KMS-11 (cell line): ENCODE measurements at regions not wholly inside any gene's neighbourhood (a gene's known extent, or its start where the extent isn't known, plus 50 kb on each side); places are given as distances from the start of the nearest gene placed in this dataset.

Source experiments
- H2AFZ ChIP-seq: fragments of 200-600 bp; sonication (generic); 2 replicates; pipeline ENCODE4 v1.6.1; 2016; ENCODE audit warnings: antibody characterized with exemption, mixed run types, low read depth
- H3K27ac ChIP-seq: fragments of 200-600 bp; sonication (generic); 2 replicates; pipeline ENCODE4 v1.6.1; 2016; ENCODE audit warnings: mild to moderate bottlenecking, mixed run types
- H3K27me3 ChIP-seq: fragments of 200-600 bp; sonication (generic); 2 replicates; pipeline ENCODE4 v1.6.1; 2017; ENCODE audit warnings: mild to moderate bottlenecking, low read depth, mixed run types, moderate library complexity; ENCODE audit not compliant: insufficient read depth
- H3K36me3 ChIP-seq: fragments of 200-600 bp; sonication (generic); 2 replicates; pipeline ENCODE4 v1.6.1; 2017; ENCODE audit warnings: mild to moderate bottlenecking, mixed run types; ENCODE audit not compliant: insufficient read depth
- H3K4me1 ChIP-seq: fragments of 200-600 bp; sonication (generic); 2 replicates; pipeline ENCODE4 v1.6.1; 2016; ENCODE audit warnings: mild to moderate bottlenecking, low read depth, mixed run types; ENCODE audit not compliant: poor library complexity, severe bottlenecking
- H3K4me2 ChIP-seq: fragments of 200-600 bp; sonication (generic); 2 replicates; pipeline ENCODE4 v1.7.0; 2016; ENCODE audit warnings: mild to moderate bottlenecking, mixed run types
- H3K4me3 ChIP-seq: fragments of 200-600 bp; sonication (generic); IDR thresholded peaks from 2 replicates; pipeline ENCODE4 v1.6.1; 2017; ENCODE audit warnings: low read depth, low read length, mixed read lengths; ENCODE audit not compliant: insufficient read depth
- H3K79me2 ChIP-seq: fragments of 200-600 bp; sonication (generic); 2 replicates; pipeline ENCODE4 v1.6.1; 2016; ENCODE audit warnings: low read depth, mixed run types; ENCODE audit not compliant: insufficient read depth
- H3K9ac ChIP-seq: fragments of 200-600 bp; sonication (generic); 2 replicates; pipeline ENCODE4 v1.6.1; 2016; ENCODE audit warnings: mild to moderate bottlenecking, mixed run types
- H4K20me1 ChIP-seq: fragments of 200-600 bp; sonication (generic); 2 replicates; pipeline ENCODE4 v1.6.1; 2016; ENCODE audit warnings: mild to moderate bottlenecking, mixed run types; ENCODE audit not compliant: insufficient read depth
- TF ChIP-seq, protein P1 (sequence below): fragments of 200-600 bp; sonication (generic); conservative IDR thresholded peaks from 2 replicates; pipeline ENCODE4 v1.6.1; 2017; ENCODE audit warnings: low read depth, mild to moderate bottlenecking, antibody characterized with exemption, low read length, moderate library complexity, mixed read lengths

DNA sequence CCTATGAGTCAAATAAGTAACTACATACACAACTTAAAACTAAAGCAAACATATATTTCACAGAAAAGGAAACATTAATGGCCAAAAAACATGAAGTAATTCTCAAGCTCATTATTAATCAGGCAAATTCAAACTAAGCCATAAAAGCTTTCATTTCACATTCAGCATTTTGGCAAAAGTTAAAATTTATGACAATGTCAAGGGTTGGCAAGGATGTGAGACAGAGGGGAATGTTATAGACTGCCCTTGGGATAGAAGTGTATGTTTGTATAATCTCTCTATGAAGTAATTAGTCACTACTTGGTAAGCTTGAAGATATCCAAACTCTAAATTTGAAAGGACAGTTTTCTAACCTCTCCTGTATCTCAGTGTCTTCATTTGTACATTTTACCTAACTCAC lies 539.4 kb downstream of the RIT2 start:
- no peaks in the 10 kb centered on the region for H3K79me2 ChIP-seq
- H3K36me3 ChIP-seq = no peaks in the 10 kb centered on the region
- no peak overlapping the region for H2AFZ ChIP-seq
- H3K9ac ChIP-seq = no peak overlapping the region
- H3K27me3 ChIP-seq = no peaks in the 10 kb centered on the region
- no peaks in the 10 kb centered on the region for H3K4me1 ChIP-seq
- no peak overlapping the region for H3K4me2 ChIP-seq
- no peak overlapping the region for H3K4me3 ChIP-seq
- no peak overlapping the region for H3K27ac ChIP-seq
- no peaks in the 10 kb centered on the region for H4K20me1 ChIP-seq
- TF ChIP-seq, protein P1, sequence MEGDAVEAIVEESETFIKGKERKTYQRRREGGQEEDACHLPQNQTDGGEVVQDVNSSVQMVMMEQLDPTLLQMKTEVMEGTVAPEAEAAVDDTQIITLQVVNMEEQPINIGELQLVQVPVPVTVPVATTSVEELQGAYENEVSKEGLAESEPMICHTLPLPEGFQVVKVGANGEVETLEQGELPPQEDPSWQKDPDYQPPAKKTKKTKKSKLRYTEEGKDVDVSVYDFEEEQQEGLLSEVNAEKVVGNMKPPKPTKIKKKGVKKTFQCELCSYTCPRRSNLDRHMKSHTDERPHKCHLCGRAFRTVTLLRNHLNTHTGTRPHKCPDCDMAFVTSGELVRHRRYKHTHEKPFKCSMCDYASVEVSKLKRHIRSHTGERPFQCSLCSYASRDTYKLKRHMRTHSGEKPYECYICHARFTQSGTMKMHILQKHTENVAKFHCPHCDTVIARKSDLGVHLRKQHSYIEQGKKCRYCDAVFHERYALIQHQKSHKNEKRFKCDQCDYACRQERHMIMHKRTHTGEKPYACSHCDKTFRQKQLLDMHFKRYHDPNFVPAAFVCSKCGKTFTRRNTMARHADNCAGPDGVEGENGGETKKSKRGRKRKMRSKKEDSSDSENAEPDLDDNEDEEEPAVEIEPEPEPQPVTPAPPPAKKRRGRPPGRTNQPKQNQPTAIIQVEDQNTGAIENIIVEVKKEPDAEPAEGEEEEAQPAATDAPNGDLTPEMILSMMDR = no peak

DNA sequence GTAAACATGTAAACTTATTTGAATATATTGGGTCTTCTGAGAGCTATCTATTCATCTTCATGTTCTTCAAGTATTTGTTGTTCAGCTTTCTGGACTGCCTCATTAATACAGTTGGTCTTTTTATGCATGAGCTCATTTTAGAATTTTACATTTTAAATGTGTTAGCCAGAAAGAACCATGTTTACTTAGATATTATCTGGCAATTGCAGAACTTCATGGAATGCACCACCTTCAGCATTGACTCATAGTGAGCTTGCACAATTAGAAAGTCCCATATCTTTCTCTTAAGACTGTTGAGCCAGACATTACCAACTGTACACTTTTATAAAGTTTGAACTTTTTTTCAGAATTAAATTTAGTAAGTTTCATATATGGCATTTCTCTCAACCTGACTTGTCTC lies 536.7 kb downstream of the RIT2 start:
- no peaks in the 10 kb centered on the region for H3K79me2 ChIP-seq
- H3K4me3 ChIP-seq = no peak overlapping the region
- no peak overlapping the region for H2AFZ ChIP-seq
- H3K4me1 ChIP-seq = no peaks in the 10 kb centered on the region
- H3K4me2 ChIP-seq = no peak overlapping the region
- no peaks in the 10 kb centered on the region for H4K20me1 ChIP-seq
- no peaks in the 10 kb centered on the region for H3K27me3 ChIP-seq
- no peaks in the 10 kb centered on the region for H3K36me3 ChIP-seq
- H3K9ac ChIP-seq = no peak overlapping the region
- TF ChIP-seq, protein P1 = no peak
- no peak overlapping the region for H3K27ac ChIP-seq

GRCh38 chr18:42582266-42582665 lies 533.2 kb downstream of the RIT2 start:
- Histone ChIP-seq H3K4me3 (no peak overlapping the region), H3K36me3 (no peaks in the 10 kb centered on the region), H3K27ac (no peak overlapping the region), H3K4me1 (no peaks in the 10 kb centered on the region), H2AFZ (no peak overlapping the region), H3K9ac (no peak overlapping the region), H3K4me2 (no peak overlapping the region), H3K27me3 (no peaks in the 10 kb centered on the region), H3K79me2 (no peaks in the 10 kb centered on the region), H4K20me1 (no peaks in the 10 kb centered on the region)
- TF ChIP-seq, protein P1 = no peak

DNA sequence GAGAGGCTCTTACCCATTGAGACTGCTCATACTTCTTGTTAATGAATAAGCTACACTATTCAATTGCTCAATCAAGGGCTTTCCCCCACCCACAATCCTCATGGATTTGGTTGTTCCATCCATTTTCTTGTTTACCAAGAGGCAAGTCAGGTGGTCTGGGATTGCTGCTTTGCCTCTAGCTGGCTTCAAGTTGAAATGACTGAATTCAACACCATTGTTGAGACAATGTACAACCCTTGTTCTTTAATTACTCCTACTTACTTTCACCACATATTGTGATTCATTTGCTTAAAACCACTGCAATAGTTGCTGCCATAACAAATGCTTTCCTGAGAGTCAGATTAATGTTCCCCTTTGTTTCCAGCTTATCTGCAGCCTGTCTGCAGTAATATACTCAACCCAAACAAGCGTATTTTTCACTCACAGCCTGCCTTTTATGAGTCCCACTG lies 532.2 kb downstream of the RIT2 start:
- Histone ChIP-seq H2AFZ (no peak overlapping the region), H3K27ac (no peak overlapping the region), H3K9ac (no peak overlapping the region), H3K27me3 (no peaks in the 10 kb centered on the region), H3K4me2 (no peak overlapping the region), H3K4me1 (no peaks in the 10 kb centered on the region), H3K36me3 (no peaks in the 10 kb centered on the region), H3K4me3 (no peak overlapping the region), H4K20me1 (no peaks in the 10 kb centered on the region), H3K79me2 (no peaks in the 10 kb centered on the region)
- TF ChIP-seq, protein P1 = no peak
